GM19238 (cell line): ENCODE measurements at regions not wholly inside any gene's neighbourhood (a gene's known extent, or its start where the extent isn't known, plus 50 kb on each side); places are given as distances from the start of the nearest gene placed in this dataset.

Experiments used
- DNase-seq: peaks from one replicate; pipeline ENCODE4 v3.0.0; 2011; ENCODE audit warnings: low spot score; ENCODE audit not compliant: insufficient read length

DNA sequence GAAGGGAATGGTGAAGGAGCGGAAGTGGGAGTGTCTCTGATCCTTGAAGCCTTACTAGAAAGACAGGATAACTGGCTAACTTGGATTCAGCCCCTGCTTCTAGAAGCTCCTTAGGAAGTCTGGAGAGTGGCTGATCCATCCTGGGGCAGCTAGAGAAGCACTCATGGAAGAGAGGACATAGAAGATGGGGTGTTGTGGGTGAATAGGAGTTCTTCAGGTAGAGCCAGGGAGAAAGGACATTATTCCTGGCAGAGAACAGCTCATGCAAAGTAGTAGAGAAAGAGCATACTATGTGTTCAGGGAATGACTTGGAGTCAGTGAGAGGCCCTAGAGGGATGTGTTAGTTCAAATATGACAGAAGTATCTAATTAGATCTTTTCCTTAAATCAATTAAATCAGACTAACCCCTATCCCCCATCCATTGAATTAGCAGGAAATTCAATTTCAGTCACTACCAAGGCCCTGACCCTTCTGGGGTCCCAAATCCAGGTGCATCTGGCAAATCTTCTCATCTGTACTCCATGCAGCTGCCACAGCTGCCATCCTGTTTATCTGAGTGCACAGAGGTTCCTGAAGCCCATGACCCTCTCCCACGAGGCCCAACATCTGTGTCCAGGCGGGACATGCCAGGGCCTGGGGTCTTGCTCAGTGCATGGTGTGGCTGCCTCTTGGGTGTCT, 130.7 kb downstream of the DHX35 start:
- DNase-seq, result no peak

DNA sequence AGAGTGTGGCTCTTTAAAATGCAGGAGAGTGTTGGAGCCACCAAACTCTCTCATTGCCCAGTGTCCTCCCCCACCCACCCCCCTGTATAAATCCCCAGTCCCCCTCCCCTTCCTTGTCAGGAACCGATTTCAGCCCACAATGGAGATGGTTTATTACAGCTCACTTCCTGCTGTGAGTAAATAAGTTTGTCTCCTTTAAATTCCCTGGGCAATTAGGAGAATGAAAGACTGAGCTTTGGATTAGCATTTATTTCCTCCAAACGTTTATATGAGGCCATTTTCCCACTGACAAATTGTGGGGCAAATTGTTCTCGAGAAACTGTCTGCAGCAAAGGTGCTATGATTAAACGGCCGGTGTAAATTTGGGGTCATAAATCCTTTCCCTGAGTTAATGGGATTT, 128.8 kb downstream of the DHX35 start:
- no peak for DNase-seq

GRCh38 chr20:39089797-39090196, 127.7 kb downstream of the DHX35 start:
- DNase-seq, result no peak
